ENCODE measurements at regions not wholly inside any gene's neighbourhood (a gene's known extent, or its start where the extent isn't known, plus 50 kb on each side); places are given as distances from the start of the nearest gene placed in this dataset.

DNA sequence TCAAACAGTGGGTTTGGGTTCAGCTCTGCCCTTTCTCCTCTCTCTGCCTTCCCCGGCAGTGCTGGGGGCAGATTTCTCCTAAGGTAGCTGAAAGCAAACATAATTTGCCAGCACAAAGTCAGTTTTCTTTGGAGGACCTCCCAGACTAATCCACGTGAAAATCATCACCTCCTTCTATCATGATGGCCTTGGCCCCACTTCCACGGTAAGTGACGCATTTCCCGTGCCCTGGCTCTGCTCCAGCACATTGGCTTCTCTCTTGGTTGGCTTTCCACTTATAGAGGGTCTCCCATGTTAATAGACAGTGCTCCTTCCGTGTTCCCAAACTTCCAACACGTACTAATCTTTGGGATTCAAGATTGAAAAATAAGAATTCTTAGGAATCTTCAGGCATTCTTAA, 74.1 kb upstream of the TRIO start:
- no peak for DNase-seq

DNA sequence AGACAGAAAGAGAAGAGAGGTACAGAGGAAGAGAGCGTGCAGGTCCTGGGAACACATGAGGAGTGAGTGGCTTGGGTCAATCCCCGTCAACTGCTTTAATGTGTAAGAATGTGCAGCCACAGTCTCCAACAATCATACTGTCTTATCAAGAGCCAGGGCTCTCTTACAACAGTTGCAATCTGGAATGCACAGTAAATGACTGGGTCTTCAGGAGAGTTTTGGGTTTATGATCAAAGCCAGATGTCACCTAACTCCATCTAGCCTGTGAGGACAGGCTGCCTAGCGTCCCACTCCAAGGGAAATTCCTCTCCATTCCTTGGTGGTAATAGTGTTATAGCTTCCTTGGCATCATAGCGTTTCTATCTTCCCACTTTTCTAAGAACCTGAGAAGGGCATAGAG, 75.0 kb upstream of the TRIO start:
- H3K4me3 ChIP-seq = no peak overlapping the region
- H3K27me3 ChIP-seq = no peaks in the 10 kb centered on the region
- no peak for DNase-seq
- H3K9me3 ChIP-seq = no peaks in the 10 kb centered on the region
- no peaks in the 10 kb centered on the region for H3K36me3 ChIP-seq
- TF ChIP-seq, protein P1, sequence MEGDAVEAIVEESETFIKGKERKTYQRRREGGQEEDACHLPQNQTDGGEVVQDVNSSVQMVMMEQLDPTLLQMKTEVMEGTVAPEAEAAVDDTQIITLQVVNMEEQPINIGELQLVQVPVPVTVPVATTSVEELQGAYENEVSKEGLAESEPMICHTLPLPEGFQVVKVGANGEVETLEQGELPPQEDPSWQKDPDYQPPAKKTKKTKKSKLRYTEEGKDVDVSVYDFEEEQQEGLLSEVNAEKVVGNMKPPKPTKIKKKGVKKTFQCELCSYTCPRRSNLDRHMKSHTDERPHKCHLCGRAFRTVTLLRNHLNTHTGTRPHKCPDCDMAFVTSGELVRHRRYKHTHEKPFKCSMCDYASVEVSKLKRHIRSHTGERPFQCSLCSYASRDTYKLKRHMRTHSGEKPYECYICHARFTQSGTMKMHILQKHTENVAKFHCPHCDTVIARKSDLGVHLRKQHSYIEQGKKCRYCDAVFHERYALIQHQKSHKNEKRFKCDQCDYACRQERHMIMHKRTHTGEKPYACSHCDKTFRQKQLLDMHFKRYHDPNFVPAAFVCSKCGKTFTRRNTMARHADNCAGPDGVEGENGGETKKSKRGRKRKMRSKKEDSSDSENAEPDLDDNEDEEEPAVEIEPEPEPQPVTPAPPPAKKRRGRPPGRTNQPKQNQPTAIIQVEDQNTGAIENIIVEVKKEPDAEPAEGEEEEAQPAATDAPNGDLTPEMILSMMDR (IDR thresholded peaks at IDR 0.05) = no peak
- TF ChIP-seq POLR2A (IDR thresholded peaks at IDR 0.05) = no peak
- H3K27ac ChIP-seq = no peak overlapping the region
- H3K4me1 ChIP-seq = no peaks in the 10 kb centered on the region

More for the DNA sequence above, 74.1 kb upstream of the TRIO start:
- H3K4me1 ChIP-seq = no peaks in the 10 kb centered on the region
- H3K4me3 ChIP-seq = no peak overlapping the region
- TF ChIP-seq, protein P1 (IDR thresholded peaks at IDR 0.05) = no peak
- TF ChIP-seq POLR2A (IDR thresholded peaks at IDR 0.05) = no peak
- H3K27ac ChIP-seq = no peak overlapping the region
- H3K27me3 ChIP-seq = no peaks in the 10 kb centered on the region
- no peaks in the 10 kb centered on the region for H3K36me3 ChIP-seq
- H3K9me3 ChIP-seq = no peaks in the 10 kb centered on the region

DNA sequence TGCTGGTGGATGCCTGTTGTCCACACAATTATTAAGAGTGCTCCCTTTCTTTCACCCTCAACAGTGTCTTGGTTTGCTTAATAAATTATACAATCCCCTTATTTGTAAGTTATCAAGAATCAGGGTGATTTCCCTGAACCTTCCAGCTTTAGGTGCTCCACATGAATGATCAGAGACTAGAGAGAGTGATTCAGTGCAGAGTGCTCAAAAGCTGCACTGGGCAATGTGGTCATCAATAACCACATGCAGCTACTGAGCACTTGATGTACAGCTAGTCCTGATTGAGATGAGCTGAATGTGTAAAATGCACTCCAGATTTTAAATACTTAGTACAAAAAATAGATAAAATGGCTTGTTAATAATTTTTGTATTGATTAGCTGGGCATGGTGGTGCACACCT, 76.8 kb upstream of the TRIO start:
- Histone ChIP-seq H3K4me3 (no peak overlapping the region), H3K36me3 (no peaks in the 10 kb centered on the region), H3K4me1 (no peaks in the 10 kb centered on the region), H3K9me3 (no peaks in the 10 kb centered on the region), H3K27me3 (no peaks in the 10 kb centered on the region), H3K27ac (no peak overlapping the region)
- TF ChIP-seq, protein P1 (IDR thresholded peaks at IDR 0.05) = no peak
- no peak for TF ChIP-seq POLR2A (IDR thresholded peaks at IDR 0.05)
- DNase-seq = no peak

DNA sequence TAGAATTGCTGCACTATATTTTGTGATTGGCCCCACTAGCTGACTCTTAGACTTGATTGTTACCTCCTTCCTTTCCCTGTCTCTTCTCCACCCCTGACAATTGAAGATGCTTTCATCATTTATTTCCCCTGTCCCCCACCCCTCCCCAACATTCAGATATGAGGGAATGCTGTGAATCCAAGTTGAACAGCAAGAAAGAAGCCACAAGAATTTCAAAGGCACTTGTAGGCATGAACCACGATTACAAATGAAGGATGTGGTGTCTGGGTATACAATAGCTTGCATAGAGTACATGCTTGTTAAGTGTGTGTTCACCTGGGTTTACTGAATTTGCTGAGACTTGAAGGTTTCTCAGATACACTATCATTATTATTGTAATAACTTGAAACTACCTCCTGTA, 78.3 kb upstream of the TRIO start:
- no peaks in the 10 kb centered on the region for H3K36me3 ChIP-seq
- no peaks in the 10 kb centered on the region for H3K27me3 ChIP-seq
- no peak overlapping the region for H3K4me3 ChIP-seq
- no peaks in the 10 kb centered on the region for H3K4me1 ChIP-seq
- no peak overlapping the region for H3K27ac ChIP-seq
- TF ChIP-seq, protein P1 (IDR thresholded peaks at IDR 0.05) = no peak
- no peak for DNase-seq
- H3K9me3 ChIP-seq = no peaks in the 10 kb centered on the region

DNA sequence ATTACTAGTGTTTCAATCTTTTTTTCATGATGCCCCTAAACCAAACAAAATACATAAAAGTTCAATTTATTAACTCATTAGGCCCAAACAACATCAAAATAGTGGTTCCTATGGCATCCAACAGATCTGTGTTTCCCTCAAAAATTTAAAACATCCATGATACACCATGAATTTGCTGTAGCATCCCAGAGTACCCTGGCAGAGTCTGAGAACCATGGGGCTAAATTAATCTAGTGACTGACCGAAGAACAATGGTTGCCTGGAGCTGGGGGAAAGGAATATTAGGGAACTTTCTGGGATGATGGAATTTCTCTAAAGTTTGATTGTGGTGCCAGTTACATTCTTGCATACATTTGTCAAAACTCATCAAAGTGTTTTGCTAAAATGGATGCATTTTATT, 79.5 kb upstream of the TRIO start:
- TF ChIP-seq POLR2A (IDR thresholded peaks at IDR 0.05) = no peak
- TF ChIP-seq, protein P1 (IDR thresholded peaks at IDR 0.05) = no peak
- DNase-seq = no peak
- no peaks in the 10 kb centered on the region for H3K9me3 ChIP-seq
- H3K27ac ChIP-seq = no peak overlapping the region
- H3K27me3 ChIP-seq = no peaks in the 10 kb centered on the region
- no peaks in the 10 kb centered on the region for H3K4me1 ChIP-seq
- H3K36me3 ChIP-seq = no peaks in the 10 kb centered on the region
- H3K4me3 ChIP-seq = no peak overlapping the region

DNA sequence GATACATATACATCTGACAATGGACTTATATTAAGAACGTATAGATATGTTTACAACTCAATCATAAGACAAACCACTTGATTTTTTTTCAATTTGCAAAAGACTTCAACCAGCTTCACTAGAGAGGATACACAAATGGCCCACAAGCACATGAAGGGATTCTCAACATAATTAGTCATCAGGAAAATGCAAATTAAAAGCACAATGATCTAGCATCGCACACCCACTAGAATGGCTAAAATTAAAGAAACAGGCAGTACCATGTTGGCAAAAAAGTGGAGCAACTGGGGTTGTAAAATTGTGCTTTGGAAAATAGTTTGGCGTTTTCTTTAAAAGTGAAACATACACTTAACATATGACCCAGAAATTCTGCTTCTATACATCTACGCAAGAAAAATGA, 80.0 kb upstream of the TRIO start:
- no peak for DNase-seq

More for the DNA sequence above, 80.0 kb upstream of the TRIO start:
- Histone ChIP-seq H3K4me3 (no peak overlapping the region), H3K4me1 (no peaks in the 10 kb centered on the region), H3K9me3 (no peaks in the 10 kb centered on the region), H3K27me3 (no peaks in the 10 kb centered on the region), H3K36me3 (no peaks in the 10 kb centered on the region), H3K27ac (no peak overlapping the region)
- TF ChIP-seq, protein P1 (IDR thresholded peaks at IDR 0.05) = no peak
- no peak for TF ChIP-seq POLR2A (IDR thresholded peaks at IDR 0.05)

All from Peyer's patch (tissue), 4 donors.